ENCODE measurements at regions not wholly inside any gene's neighbourhood (a gene's known extent, or its start where the extent isn't known, plus 50 kb on each side); places are given as distances from the start of the nearest gene placed in this dataset.

- intact Hi-C loops (cut with DNase I), result no loop called here
- H3K4me3 ChIP-seq, result no peak overlapping the region
- no peak overlapping the region for H3K27ac ChIP-seq
- no peaks in the 10 kb centered on the region for H3K27me3 ChIP-seq (replicated peaks; ENCODE audit: insufficient read depth)
- TF ChIP-seq CTCF (IDR thresholded peaks at IDR 0.05) (no peak), POLR2A (IDR thresholded peaks at IDR 0.05) (no peak), POLR2AphosphoS5 (IDR thresholded peaks at IDR 0.05) (no peak)
- DNase-seq (ENCODE audit: low spot score), result no peak
- no peaks in the 10 kb centered on the region for H3K4me1 ChIP-seq (replicated peaks)
- WGBS, result 44% methylated on average over 4 of the region's 4 CpGs
- no peaks in the 10 kb centered on the region for H3K36me3 ChIP-seq
- no peaks in the 10 kb centered on the region for H3K9me3 ChIP-seq
These were observed 833.6 kb upstream of the CDH8 start for GRCh38 chr16:62869837-62870236.

GRCh38 chr16:62863139-62863538 is 826.9 kb upstream of the CDH8 start:
- Histone ChIP-seq H3K9me3 (no peaks in the 10 kb centered on the region), H3K36me3 (no peaks in the 10 kb centered on the region), H3K4me1 (replicated peaks) (no peaks in the 10 kb centered on the region), H3K27me3 (replicated peaks; ENCODE audit: insufficient read depth) (no peaks in the 10 kb centered on the region), H3K27ac (no peak overlapping the region), H3K4me3 (no peak overlapping the region)
- intact Hi-C loops (cut with DNase I), result no loop called here
- TF ChIP-seq POLR2AphosphoS5 (IDR thresholded peaks at IDR 0.05), result no peak
- 73% methylated on average over 2 of the region's 2 CpGs for WGBS
- no peak for DNase-seq (ENCODE audit: low spot score)

DNA sequence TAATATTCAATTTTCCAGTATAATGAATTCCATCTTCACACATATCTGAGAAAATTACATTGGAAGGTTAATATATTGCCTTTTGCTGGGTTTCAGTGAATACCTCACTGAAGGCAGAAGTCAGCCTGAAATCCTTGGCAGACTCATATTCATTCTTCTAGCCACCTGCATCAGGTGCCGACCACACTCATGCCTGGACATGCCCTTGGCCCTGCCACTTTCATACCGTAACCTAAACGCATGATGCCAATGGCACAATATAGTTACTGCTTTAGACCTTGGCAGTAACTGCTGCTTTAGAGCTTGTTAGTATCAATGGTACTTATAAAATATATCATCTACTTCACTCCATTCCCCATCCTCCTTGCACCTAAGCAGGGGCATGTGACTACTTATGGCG is 817.6 kb upstream of the CDH8 start:
- TF ChIP-seq POLR2AphosphoS5 (IDR thresholded peaks at IDR 0.05) (no peak), POLR2A (IDR thresholded peaks at IDR 0.05) (no peak)
- Histone ChIP-seq H3K36me3 (no peaks in the 10 kb centered on the region), H3K4me3 (no peak overlapping the region), H3K4me1 (replicated peaks) (no peaks in the 10 kb centered on the region), H3K9me3 (no peaks in the 10 kb centered on the region), H3K27me3 (replicated peaks; ENCODE audit: insufficient read depth) (no peaks in the 10 kb centered on the region), H3K27ac (no peak overlapping the region)
- WGBS, result 46% methylated on average over 4 of the region's 4 CpGs
- DNase-seq (ENCODE audit: low spot score), result peak; percentile 19
- intact Hi-C loops (cut with DNase I), result no loop called here

- intact Hi-C loops (cut with DNase I), result no loop called here
- H3K27me3 ChIP-seq (replicated peaks; ENCODE audit: insufficient read depth), result no peaks in the 10 kb centered on the region
- DNase-seq (ENCODE audit: low spot score), result no peak
- no peak for TF ChIP-seq POLR2AphosphoS5 (IDR thresholded peaks at IDR 0.05)
- no peak for TF ChIP-seq CTCF (IDR thresholded peaks at IDR 0.05)
- no peak for TF ChIP-seq POLR2A (IDR thresholded peaks at IDR 0.05)
- no peak overlapping the region for H3K4me3 ChIP-seq
- no peaks in the 10 kb centered on the region for H3K9me3 ChIP-seq
- H3K36me3 ChIP-seq, result no peaks in the 10 kb centered on the region
- H3K4me1 ChIP-seq (replicated peaks), result no peaks in the 10 kb centered on the region
- WGBS, result 72% methylated on average over 2 of the region's 2 CpGs
- H3K27ac ChIP-seq, result no peak overlapping the region
These were observed 810.3 kb upstream of the CDH8 start for GRCh38 chr16:62846399-62847057.

- Histone ChIP-seq H3K27ac (no peak overlapping the region), H3K4me1 (replicated peaks) (no peaks in the 10 kb centered on the region), H3K36me3 (no peaks in the 10 kb centered on the region), H3K9me3 (no peaks in the 10 kb centered on the region), H3K4me3 (no peak overlapping the region), H3K27me3 (replicated peaks; ENCODE audit: insufficient read depth) (no peaks in the 10 kb centered on the region)
- no peak for DNase-seq (ENCODE audit: low spot score)
- intact Hi-C loops (cut with DNase I), result no loop called here
- 60% methylated on average over 4 of the region's 4 CpGs for WGBS
- TF ChIP-seq POLR2AphosphoS5 (IDR thresholded peaks at IDR 0.05) (no peak), POLR2A (IDR thresholded peaks at IDR 0.05) (no peak), CTCF (IDR thresholded peaks at IDR 0.05) (no peak)
These were observed 796.0 kb upstream of the CDH8 start for GRCh38 chr16:62832214-62832613.

GRCh38 chr16:62831235-62831850 is 795.1 kb upstream of the CDH8 start:
- 80% methylated on average over 2 of the region's 2 CpGs for WGBS
- no peaks in the 10 kb centered on the region for H3K27me3 ChIP-seq (replicated peaks; ENCODE audit: insufficient read depth)
- no peaks in the 10 kb centered on the region for H3K4me1 ChIP-seq (replicated peaks)
- intact Hi-C loops (cut with DNase I), result no loop called here
- no peaks in the 10 kb centered on the region for H3K36me3 ChIP-seq
- no peak for DNase-seq (ENCODE audit: low spot score)
- TF ChIP-seq CTCF (IDR thresholded peaks at IDR 0.05) (no peak), POLR2AphosphoS5 (IDR thresholded peaks at IDR 0.05) (no peak), POLR2A (IDR thresholded peaks at IDR 0.05) (no peak)
- H3K27ac ChIP-seq, result no peak overlapping the region
- no peak overlapping the region for H3K4me3 ChIP-seq
- H3K9me3 ChIP-seq, result no peaks in the 10 kb centered on the region

All from prostate gland (tissue), 2 donors.